Hippocampal formation (tissue), 2 donors: ENCODE measurements at regions not wholly inside any gene's neighbourhood (a gene's known extent, or its start where the extent isn't known, plus 50 kb on each side); places are given as distances from the start of the nearest gene placed in this dataset.

Experiments
- DNase-seq, 2 donors: peaks; one replicate each; lab custom pipeline; 2025; lab: John Stamatoyannopoulos, UW

DNA sequence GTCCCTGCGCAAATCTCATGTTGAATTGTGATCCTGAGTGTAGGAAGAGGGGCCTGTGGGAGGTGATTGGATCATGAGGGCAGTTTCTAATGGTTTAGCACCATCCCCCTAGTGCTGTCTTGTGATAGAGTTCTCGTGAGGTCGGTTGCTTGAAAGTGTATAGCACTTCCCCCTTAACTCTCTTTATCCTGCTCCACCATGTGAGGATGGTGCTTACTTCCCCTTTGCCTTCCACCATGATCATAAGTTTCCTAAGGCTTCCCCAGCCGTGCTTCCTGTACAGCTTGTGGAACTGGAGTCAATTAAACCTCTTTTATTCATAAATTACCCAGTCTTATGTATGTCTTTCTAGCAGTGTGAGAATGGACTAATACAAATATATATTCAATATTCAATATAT, 303.7 kb upstream of the SEL1L start:
- no peak for DNase-seq

DNA sequence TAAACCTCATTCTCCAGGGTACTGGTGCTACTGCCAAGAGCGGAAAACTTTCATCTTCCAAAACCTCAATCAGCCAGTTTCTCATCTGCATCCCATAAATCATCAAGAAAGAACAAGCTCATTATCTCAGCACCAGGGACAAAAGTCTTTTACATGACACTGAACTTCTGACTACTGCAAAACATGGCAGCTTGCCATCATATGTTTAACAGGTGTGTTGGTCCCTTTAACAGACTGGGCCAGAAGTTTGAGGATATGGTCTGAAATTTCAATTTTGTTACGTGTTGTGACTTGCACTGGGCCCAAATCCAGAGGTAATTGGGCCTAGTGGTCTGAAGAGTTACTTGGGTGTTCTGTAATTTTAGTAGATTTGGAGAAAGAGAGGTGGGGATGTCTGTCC, 305.4 kb upstream of the SEL1L start:
- no peak for DNase-seq

DNA sequence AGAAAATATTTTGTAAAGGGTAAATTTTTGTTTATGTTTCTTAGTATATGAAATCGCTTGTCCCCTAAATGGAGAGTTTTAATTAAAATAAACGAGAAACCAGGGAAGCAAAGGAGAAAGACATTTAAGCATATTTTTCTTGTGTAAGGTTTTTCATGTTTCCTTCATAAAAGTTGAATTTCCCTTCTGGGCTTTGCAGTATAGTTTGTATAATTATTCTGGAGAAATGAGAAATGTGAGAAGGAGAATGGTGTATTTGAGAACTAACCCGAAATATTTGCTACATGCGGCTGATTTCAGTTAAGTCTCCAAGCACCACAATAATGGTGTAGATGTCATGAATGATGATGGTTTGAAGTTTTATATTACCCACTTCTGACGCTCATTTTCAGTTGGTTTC, 307.7 kb upstream of the SEL1L start:
- DNase-seq, result no peak

DNA sequence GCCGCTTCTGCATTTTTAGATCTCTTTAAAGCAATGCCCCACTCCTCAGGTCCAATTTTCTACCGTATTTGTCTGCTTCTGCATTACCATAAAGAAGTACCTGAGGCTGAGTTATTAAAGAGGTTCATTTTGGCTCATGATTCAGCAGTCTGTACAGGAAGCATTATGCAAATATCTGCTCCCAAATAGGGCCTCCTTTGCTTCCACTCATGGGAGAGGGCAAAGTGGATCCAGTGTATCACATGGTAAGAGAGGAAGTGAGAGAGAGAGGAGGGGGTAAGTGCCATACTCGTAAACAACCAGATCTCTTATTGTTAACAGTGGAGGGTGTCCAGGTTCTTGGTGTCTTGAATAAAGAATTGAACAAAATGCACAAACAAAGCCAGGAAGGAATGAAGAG, 316.1 kb upstream of the SEL1L start:
- no peak for DNase-seq

DNA sequence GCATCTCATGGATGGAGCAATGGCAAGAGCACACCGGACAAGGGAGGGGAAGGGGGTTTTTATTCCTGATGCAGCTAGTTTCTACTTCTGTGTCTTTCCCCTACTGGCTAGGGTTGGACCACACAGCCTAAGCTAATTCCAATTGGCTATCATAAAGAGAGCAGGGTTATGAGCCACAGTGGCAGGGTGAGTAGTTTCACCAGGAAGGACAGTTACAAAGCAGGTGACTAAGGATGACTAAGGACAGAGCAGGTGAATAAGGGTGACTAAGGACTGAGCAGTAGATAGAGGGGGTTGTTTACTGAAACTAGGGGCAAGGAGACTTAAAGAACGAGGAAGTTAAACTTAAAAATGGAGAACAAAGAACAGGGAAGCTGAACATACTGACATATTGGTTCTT, 321.4 kb upstream of the SEL1L start:
- DNase-seq, result no peak

DNA sequence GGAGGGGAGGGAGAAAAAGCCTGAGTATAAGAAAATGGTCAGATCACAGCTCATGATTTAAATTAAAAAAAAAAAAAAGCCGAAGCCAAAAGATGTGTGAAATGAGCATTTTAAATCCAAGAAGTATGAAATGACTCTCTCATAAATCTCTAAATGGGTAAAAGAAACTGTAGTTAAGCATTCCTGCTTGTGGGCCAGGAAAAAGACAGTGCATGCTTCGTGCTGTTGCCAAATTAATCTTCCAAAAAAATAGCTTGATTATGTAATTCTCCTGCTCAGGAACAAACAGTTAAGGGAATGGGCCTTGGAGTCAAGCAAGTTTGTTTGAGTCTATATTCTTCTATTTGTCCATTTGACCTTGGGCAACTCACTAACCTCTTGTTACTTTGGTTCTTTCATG, 325.4 kb upstream of the SEL1L start:
- peak in 1 of 2 donors; percentile 0 for DNase-seq

DNA sequence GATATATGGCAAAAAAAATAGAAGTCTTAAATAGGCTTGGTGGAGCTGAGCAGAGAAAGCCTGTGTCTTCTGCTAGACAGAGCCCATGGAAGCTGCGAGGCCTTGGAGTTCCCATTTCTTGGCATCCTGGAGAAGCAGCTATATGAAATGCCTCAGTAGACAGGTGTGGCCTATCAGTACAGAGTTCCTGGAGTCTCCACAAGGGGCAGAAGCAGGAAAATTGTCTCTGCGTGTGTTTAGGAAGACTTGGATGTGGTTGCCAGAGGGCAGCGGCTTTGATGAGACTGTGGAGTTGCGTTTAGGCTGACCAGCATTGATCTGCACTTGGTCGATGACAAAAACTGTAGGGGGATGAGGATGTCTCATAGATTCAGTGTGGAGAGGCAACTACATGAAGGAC, 334.5 kb upstream of the SEL1L start:
- DNase-seq, result no peak

DNA sequence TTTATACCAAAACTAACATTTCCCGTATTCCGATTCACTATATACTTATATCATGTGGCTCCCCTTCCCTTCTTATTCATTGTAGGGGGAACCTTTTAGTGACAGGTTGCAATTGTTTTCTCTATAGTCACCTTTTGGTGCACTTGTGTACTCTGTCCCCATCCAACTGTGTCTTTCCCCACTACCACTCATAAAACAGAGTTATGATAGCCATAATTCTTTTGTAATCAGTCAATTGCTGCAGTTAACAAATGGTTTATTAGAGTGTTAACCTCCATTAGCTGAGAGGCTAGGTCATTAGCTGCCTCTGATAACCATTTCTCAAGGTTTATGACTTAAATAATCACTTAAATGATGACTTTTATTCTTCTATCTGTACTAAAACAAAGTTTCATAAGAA, 338.1 kb upstream of the SEL1L start:
- DNase-seq, result no peak

DNA sequence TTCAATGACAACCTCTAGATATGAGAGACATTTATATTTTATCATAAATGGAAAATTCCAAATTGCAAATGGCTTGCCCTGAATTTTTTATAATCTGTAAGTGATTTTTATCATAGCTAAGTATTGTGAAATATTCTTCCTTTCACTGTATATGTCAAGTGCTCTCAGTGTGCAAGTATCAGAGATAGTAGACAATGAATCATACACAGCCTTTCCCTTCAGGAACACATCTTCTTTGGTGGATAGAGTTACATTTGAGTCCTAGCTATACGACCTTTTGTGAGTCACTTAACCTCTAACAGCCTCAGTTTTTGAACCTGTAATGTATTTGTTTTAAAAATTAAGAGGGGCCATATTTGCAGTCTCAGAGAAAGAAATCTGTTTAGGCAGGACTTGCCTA, 350.7 kb upstream of the SEL1L start:
- DNase-seq, result no peak

DNA sequence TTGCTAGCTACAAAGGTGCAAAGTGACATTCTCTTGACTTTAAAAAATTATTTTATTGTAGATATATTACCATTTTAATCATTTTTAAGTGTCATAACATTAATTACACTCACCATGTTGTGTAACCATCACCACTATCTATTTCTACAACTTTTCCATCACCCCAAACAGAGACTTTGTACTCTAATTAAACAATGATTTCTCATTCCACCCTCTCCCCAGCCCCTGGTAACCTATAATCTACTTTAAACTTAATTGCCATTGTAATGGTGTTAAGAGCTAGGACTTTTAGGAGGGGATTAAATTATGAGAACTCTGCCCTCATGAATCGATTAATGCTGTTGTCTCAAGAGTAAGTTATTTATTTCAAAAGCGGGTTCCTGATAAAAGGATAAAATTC, 352.9 kb upstream of the SEL1L start:
- no peak for DNase-seq

DNA sequence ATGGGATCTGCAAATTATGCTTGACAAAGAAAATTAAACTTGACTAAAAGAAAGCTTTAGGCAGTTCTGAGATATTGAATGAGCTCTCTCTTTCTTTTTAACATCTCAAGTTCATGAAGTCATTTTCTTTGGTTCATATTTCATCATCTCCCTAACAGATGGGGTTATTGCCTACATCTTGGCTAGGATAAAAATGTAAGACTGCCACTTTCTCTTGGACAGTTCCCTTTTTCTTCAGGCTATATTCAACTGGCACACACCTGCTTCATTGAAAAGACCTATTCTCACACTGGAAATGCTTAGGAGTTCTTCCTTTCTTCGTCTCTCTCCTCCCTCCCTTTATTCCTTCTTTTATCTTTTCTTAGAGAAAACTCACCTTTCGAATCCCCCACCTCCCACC, 355.9 kb upstream of the SEL1L start:
- no peak for DNase-seq

DNA sequence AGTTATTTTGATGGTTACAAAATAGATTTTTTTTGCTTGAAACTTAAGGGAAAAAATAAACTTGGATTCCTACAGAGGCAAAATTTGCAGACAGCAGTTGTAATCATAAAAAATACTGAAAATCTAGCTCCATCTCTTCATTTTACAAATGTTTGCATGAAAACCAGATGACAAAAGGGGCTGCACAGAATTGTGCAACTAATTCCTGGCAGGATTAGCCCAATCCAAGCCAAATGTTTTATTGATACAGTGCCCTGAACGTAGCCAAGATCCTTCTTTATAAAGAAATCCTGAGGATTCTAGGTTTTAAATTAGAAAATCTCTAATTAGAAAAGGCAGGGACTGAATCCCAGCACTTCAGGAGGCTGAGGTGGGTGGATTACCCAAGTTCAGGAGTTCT, 356.4 kb upstream of the SEL1L start:
- no peak for DNase-seq

DNA sequence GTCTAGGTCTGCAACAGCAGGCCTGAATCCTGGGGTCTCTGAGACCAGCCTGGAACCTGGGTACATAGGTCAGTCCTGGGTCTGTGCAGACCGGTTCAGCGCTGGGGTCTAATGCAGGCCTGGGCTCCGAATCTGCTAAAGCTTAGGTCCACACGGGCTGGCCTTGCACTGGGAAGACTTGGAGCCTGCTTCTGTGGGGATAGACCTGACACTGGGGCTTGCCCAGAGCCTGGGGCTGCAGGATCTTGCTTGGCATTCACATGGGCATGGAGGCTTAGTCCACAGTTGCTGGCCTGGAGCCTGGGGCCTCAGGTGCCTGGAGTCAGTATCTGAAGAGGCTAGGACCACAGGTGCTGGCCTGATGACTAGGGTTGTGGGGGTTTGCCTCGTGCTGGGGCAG, 369.8 kb upstream of the SEL1L start:
- DNase-seq, result no peak

DNA sequence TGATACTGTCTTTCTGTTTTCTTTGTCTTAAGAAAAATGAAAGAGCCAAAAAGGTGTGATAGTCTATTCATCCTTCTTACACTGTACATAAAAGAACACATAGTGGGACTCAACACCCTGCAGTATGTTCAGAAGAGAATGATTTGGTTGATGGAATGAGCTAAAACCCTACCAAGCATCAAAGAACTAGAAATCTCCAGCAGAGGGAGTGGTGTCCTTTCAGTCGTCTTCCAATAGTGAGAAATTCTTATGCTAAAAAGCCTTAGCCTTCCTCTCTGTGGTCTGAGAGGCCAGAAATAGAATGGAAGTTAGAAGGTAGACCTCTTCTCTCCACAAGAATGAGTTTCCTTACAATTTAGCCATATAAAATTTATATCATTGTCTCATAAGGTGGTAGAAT, 393.4 kb upstream of the SEL1L start:
- peak in 1 of 2 donors; percentile 11 for DNase-seq

DNA sequence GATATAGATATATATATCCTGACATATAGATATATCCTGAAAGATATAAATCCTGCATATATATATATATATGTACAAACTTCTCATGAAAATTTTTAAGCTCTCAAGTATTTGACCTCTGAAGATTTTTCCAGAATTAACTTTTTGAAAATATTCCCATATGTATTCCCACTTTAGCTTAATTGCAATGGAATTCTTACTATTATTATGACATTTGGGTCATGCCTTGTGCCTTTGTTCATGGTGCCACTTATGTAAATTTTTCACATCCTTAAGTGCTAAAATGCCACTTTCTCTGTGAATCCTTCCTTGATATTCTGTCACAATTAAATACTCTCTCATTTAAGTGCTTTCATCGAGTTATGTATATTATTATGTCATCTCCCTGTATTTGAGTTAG, 398.2 kb upstream of the SEL1L start:
- DNase-seq, result no peak

DNA sequence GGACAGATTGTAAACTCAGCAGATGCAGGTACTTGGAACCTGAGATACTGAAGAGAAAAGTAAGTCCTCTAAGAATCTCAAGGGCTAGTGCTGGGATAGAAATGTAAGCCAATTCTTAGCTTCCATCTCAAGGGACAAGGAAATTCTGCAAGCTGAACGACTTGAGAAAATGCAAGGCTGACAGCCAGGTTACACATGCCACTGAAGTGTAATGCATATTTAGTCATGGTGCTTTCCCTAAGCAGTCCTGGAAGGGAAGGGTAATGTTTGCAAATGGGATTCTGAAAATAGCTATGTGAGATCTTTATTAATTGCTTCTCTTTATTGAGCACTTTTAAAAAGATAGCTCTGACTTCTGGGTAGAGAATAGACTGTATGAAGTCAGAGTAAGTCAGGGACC, 402.7 kb upstream of the SEL1L start:
- DNase-seq, result no peak

DNA sequence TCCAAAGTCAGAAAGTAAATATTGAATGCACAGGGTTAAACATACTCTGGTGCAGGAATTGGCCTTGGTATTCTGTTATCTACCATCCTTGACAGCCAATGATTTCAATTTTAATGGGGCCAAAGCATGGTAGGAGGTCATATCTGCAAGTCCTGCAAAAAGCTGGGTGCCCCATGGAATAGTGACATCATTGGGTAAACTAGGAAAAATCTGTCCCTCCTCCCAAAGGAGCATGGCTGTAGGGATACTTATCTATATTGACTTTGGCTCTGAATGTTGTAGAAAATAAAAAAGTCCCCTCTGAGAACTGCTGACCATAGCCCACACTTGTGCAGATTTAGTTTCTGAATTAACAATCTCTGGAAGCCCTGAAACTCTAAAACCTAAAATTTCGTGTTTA, 403.2 kb upstream of the SEL1L start:
- DNase-seq, result no peak

DNA sequence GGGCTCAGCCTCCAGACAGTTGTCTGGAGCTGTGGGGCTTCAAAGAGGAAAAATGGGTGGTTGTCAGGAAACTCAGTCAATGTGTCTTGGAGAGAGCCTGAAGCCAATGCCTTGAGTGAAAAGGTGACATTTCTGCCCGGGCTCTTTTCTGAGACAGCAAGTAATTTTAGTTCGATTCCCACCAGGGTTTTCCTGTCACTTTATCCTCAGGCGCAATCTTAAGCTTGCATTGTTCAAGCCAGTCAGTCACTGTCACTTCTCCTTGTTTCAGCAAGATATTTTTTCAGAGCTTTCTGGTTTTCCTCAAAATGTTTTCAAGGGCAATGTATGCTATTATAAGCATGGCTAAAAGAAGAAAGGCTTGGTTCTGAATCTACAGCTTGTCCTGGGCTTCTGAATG, 404.7 kb upstream of the SEL1L start:
- DNase-seq, result no peak

DNA sequence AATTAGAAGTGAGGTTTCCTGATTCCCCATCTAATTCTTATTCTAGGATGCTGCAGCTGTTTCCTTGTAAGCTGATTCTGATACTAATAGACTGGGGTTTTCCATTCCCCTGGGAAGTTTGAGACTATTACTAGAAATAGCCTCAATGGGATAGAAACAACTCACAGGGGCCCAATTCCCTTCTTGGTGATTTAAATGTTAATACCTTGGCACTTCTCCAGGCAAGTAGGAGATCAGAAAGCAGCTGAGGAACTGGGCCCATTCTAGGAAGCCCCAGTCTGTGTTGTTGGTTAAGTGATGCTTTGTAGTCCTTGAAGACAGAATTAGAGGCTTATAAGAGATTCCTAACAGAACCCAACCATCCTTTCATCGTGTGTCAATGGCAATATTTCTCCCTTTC, 407.0 kb upstream of the SEL1L start:
- DNase-seq, result no peak

DNA sequence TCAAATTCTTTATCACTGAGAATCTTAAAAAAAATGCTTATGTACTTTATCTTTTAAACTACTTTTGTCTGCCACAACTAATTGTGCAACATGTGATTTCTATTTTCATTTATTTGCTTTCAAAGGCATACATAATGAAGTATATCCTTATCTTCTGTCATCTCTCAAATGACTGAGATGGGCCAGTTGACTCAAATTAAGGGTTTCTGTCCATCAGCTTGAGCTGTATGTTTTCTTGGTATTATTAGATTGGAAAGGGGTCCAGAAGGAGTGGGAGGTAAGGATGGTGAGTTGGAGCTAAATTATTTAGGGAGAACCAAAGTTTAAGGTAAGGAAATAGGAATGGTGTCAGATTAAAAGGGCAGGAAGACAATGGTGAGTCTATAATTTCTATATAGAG, 408.4 kb upstream of the SEL1L start:
- no peak for DNase-seq

DNA sequence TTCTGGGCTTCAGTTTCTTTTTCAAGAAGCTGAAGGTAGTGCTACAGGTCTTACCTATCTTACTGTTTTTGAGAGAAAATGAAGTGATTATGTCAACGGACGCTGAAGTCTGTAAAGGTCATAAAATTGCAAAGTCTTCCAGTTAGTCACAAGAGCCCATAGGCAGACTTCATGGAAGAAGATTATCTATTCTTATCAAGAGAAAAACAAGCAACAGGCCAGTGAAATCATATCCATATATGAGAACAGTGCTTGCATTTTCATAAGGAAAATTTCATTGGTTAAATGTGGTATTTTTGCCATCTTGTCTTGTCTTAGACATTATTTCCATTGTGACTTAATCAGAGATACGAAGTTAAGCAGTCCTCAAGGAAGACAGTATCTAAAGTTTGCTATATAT, 412.7 kb upstream of the SEL1L start:
- DNase-seq, result no peak

DNA sequence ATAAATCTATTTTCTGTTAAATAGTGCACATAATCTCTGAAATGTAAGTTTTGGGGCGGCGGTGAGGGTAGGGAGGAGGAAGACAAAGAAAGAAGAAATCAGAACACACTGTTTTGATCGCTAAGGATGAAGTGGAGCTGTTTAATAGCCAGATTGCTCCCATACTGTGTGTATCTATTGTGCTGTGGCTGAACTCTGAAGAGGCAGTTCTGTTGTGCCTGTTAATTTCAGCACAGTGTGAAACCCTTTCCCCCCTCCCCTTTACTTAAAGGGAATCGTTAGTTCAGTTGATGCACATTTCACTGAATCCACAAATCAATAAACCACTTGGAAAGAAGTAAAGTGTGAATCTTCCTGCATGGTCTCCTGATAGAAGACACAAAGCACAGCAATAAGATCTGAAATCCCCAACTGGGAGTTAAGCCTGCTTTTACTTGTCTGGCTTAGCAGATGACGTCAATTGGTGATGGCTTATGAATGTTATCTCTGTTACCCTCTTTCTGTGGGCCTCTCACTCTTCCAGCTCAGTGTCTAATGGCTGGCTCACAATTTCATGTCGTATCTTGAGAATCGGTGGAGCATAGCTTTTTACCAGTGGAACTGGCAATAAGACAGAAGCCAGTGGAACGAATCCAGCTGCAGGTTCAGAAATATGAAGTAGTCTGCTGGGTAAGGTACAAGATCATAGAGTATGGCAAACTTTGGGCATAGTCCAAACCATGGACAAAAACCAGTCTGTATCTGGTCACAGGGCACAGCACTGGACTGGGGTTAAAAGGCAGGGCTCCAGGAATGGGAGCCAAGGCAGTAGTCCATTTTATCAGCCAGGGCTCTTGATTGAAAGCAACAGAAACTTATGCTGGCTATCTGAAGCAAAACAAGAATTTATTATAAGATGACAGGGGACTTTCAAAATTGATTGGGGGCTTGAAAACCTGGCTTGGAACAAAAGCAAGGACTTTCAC, 413.5 kb upstream of the SEL1L start:
- peak; percentile 50 to 51 for DNase-seq

DNA sequence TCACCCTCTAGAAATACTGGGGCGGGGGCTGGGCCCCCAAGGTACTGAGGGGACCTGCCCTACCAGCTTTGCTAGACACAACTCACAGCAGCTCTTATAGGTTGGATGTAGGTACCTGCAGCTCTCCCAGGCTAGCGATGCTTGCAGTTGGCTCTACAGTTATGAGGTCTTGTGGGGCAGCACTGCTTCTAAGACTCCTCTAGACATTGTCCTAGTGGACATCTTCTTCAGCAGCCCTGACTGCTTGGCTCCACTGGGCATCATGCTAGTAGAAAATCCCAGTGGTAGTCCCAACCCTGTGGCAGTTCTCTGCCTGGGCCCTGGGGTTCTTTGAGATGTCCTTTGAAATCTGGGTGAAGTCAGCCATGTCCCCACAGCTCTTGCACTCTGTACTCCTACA, 419.3 kb upstream of the SEL1L start:
- DNase-seq, result no peak

DNA sequence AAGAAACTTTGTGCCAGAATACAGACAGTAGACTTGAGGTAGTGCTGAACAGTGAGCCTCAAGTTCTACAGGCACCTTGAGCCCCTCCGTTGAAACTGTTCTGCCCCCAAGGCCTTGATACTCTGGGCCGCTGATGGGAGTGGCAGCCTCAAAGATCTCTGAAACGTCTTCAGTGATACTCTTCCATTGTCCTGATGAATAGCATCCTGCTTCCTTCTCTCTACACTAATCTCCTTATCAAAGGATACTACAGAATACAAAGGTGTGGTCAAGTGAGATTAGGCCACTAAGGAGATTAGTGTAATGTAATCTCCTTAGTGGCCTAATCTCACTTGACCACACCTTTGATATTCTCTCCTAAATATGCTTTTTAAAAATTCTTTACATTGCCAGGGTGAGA, 419.8 kb upstream of the SEL1L start:
- no peak for DNase-seq
